ENCODE measurements at regions not wholly inside any gene's neighbourhood (a gene's known extent, or its start where the extent isn't known, plus 50 kb on each side); places are given as distances from the start of the nearest gene placed in this dataset.
A peak's percentile ranks its signal among the peaks of the same experiment; 100 is the strongest.
"Not testable (repeated sequence)": the region's sequence is repeated elsewhere in the genome, so short reads cannot be mapped to it uniquely, and the experiment has no call there.

GRCh38 chrX:40987413-40987812, 97.8 kb upstream of the USP9X start:
- no peak for TF ChIP-seq CTCF (IDR thresholded peaks at IDR 0.05; ENCODE audit: control insufficient read depth, insufficient read depth, low read depth, low read length, missing control alignments)
- no peak for DNase-seq (ENCODE audit: low read depth)

GRCh38 chrX:40988100-40988499, 97.1 kb upstream of the USP9X start:
- DNase-seq (ENCODE audit: low read depth) = no peak
- no peak for TF ChIP-seq CTCF (IDR thresholded peaks at IDR 0.05; ENCODE audit: control insufficient read depth, insufficient read depth, low read depth, low read length, missing control alignments)
- no peak overlapping the region for H3K4me3 ChIP-seq (ENCODE audit: control insufficient read depth, low read depth, low read length)

More at GRCh38 chrX:40987413-40987812, 97.8 kb upstream of the USP9X start:
- no peak overlapping the region for H3K4me3 ChIP-seq (ENCODE audit: control insufficient read depth, low read depth, low read length)

- not testable (repeated sequence) for DNase-seq (ENCODE audit: low read depth); H3K4me3 ChIP-seq (ENCODE audit: control insufficient read depth, low read depth, low read length)
Observed at GRCh38 chrX:40993395-40993794, 91.8 kb upstream of the USP9X start.

GRCh38 chrX:40996886-40997530, 88.2 kb upstream of the USP9X start:
- DNase-seq (ENCODE audit: low read depth) = peak; percentile 42
- no peak for TF ChIP-seq CTCF (IDR thresholded peaks at IDR 0.05; ENCODE audit: control insufficient read depth, insufficient read depth, low read depth, low read length, missing control alignments)
- H3K4me3 ChIP-seq (ENCODE audit: control insufficient read depth, low read depth, low read length) = no peak overlapping the region

GRCh38 chrX:40998123-40998522, 87.1 kb upstream of the USP9X start:
- DNase-seq (ENCODE audit: low read depth) = no peak
- TF ChIP-seq CTCF (IDR thresholded peaks at IDR 0.05; ENCODE audit: control insufficient read depth, insufficient read depth, low read depth, low read length, missing control alignments) = no peak
- H3K4me3 ChIP-seq (ENCODE audit: control insufficient read depth, low read depth, low read length) = no peak overlapping the region

GRCh38 chrX:41001327-41001726, 83.9 kb upstream of the USP9X start:
- H3K4me3 ChIP-seq (ENCODE audit: control insufficient read depth, low read depth, low read length) = no peak overlapping the region
- no peak for DNase-seq (ENCODE audit: low read depth)
- TF ChIP-seq CTCF (IDR thresholded peaks at IDR 0.05; ENCODE audit: control insufficient read depth, insufficient read depth, low read depth, low read length, missing control alignments) = no peak

- no peak overlapping the region for H3K4me3 ChIP-seq (ENCODE audit: control insufficient read depth, low read depth, low read length)
Observed at GRCh38 chrX:41002026-41002425, 83.2 kb upstream of the USP9X start.

More at GRCh38 chrX:41002026-41002425, 83.2 kb upstream of the USP9X start:
- no peak for DNase-seq (ENCODE audit: low read depth)
- TF ChIP-seq CTCF (IDR thresholded peaks at IDR 0.05; ENCODE audit: control insufficient read depth, insufficient read depth, low read depth, low read length, missing control alignments) = no peak
